H1 (cell line): ENCODE measurements at regions not wholly inside any gene's neighbourhood (a gene's known extent, or its start where the extent isn't known, plus 50 kb on each side); places are given as distances from the start of the nearest gene placed in this dataset.

Source experiments
- CTCF ChIA-PET: fragments of 300-600 bp; sonication (Branson Sonifier 250); formaldehyde crosslinking; loops from one replicate; lab custom pipeline; 2021; ENCODE audit not compliant: partially characterized antibody; lab: Charles Lee
- POLR2A ChIA-PET: fragments of 300-600 bp; sonication (Branson Sonifier 250); formaldehyde crosslinking; loops from one replicate; lab custom pipeline; 2021; ENCODE audit warnings: inconsistent platforms; ENCODE audit not compliant: partially characterized antibody; lab: Charles Lee
- DNase-seq, 2 experiments: peaks; one replicate each; pipeline versions ENCODE4 v3.0.0 to v3.0.0-alpha.2; 2010 to 2022; ENCODE audit warnings: low spot score in 2 of 2, low read depth in 1 of 2, mixed read lengths in 1 of 2
- FAIRE-seq: peaks from 2 replicates; lab custom pipeline; 2011; peaks lifted over from hg19 to GRCh38; lab: Jason Lieb, UNC
- H2AFZ ChIP-seq: 2 replicates; pipeline ENCODE4 v1.8.1; 2012; ENCODE audit warnings: low read length, inconsistent platforms
- H2AK5ac ChIP-seq: 2 replicates; pipeline ENCODE4 v1.6.1; 2013; ENCODE audit warnings: low read depth, low read length
- H2BK120ac ChIP-seq: replicated peaks from 2 replicates; pipeline ENCODE3; 2013; ENCODE audit warnings: low read depth, low read length, inconsistent platforms
- H2BK12ac ChIP-seq: 2 replicates; pipeline ENCODE4 v1.6.1; 2013; ENCODE audit warnings: low read depth, low read length
- H2BK15ac ChIP-seq: 2 replicates; pipeline ENCODE4 v1.6.1; 2013; ENCODE audit warnings: low read length
- H2BK20ac ChIP-seq: 2 replicates; pipeline ENCODE4 v1.6.1; 2013; ENCODE audit warnings: low read length
- H2BK5ac ChIP-seq: 2 replicates; pipeline ENCODE4 v1.6.1; 2013; ENCODE audit warnings: low read depth, low read length
- H3K14ac ChIP-seq: 2 replicates; pipeline ENCODE4 v1.6.1; 2013; ENCODE audit warnings: inconsistent platforms; ENCODE audit not compliant: insufficient read length
- H3K18ac ChIP-seq: 2 replicates; pipeline ENCODE4 v1.6.1; 2013; ENCODE audit warnings: low read length; ENCODE audit errors: extremely low read depth
- H3K23ac ChIP-seq: 2 replicates; pipeline ENCODE4 v1.6.1; 2013; ENCODE audit warnings: inconsistent platforms; ENCODE audit not compliant: insufficient read length
- H3K23me2 ChIP-seq: 2 replicates; pipeline ENCODE4 v1.6.1; 2013; ENCODE audit warnings: low read depth, low read length
- H3K27ac ChIP-seq: 2 replicates; pipeline ENCODE4 v1.6.1; 2011; ENCODE audit warnings: low read depth, low read length, inconsistent platforms
- H3K27me3 ChIP-seq, 4 experiments: replicated peaks in 1 of 4; 1 replicate in 1 of 4; 2 replicates in 3 of 4; pipeline versions ENCODE4 v1.6.1 to v1.8.1; 2011 to 2013; ENCODE audit warnings: low read length in 3 of 4, mild to moderate bottlenecking in 3 of 4, inconsistent platforms in 2 of 4, mixed read lengths in 2 of 4, moderate library complexity in 1 of 4; ENCODE audit not compliant: control insufficient read depth in 3 of 4, insufficient read depth in 3 of 4; ENCODE audit errors: extremely low read depth in 1 of 4
- H3K36me3 ChIP-seq, 4 experiments: 2 replicates each; pipeline versions ENCODE4 v1.6.1 to v1.8.1; 2011 to 2013; ENCODE audit warnings: mild to moderate bottlenecking in 4 of 4, low read length in 3 of 4, moderate library complexity in 2 of 4, control low read depth in 1 of 4, inconsistent platforms in 1 of 4; ENCODE audit not compliant: insufficient read depth in 4 of 4, control insufficient read depth in 2 of 4
- H3K4ac ChIP-seq: replicated peaks from 2 replicates; pipeline ENCODE3; 2013; ENCODE audit warnings: low read length, low read depth, mixed read lengths, inconsistent platforms; ENCODE audit not compliant: insufficient read length
- H3K4me1 ChIP-seq, 4 experiments: replicated peaks in 1 of 4; 1 replicate in 1 of 4; 2 replicates in 3 of 4; pipeline versions ENCODE4 v1.6.1 to v1.8.1; 2011 to 2013; ENCODE audit warnings: low read length in 3 of 4, inconsistent platforms in 2 of 4, mixed read lengths in 1 of 4; ENCODE audit not compliant: insufficient read depth in 4 of 4, control insufficient read depth in 3 of 4
- H3K4me2 ChIP-seq, 2 experiments: 2 replicates each; pipeline versions ENCODE4 v1.6.1 to v1.8.1; 2011 to 2013; ENCODE audit warnings: low read depth in 2 of 2, low read length in 2 of 2, control low read depth in 1 of 2, inconsistent platforms in 1 of 2, mild to moderate bottlenecking in 1 of 2; ENCODE audit not compliant: insufficient read depth in 1 of 2
- H3K4me3 ChIP-seq, 4 experiments: fragments of 200-600, 300-600 bp in 1 of 4; sonication (generic), shearing (Covaris generic), sonication (Bioruptor Twin) in 1 of 4; 2 replicates each; pipeline versions ENCODE4 v1.5.1 to v1.8.1; 2011 to 2016; ENCODE audit warnings: low read length in 4 of 4, low read depth in 3 of 4, control low read depth in 2 of 4, inconsistent platforms in 2 of 4, mild to moderate bottlenecking in 2 of 4, mixed read lengths in 1 of 4, moderate library complexity in 1 of 4; ENCODE audit not compliant: insufficient read depth in 2 of 4; ENCODE audit errors: extremely low read depth in 1 of 4
- H3K56ac ChIP-seq: replicated peaks from 2 replicates; pipeline ENCODE3; 2013; ENCODE audit warnings: low read depth, mild to moderate bottlenecking, mixed read lengths, low read length, inconsistent platforms; ENCODE audit not compliant: insufficient read length
- H3K79me1 ChIP-seq: 2 replicates; pipeline ENCODE4 v1.6.1; 2013; ENCODE audit warnings: low read depth, low read length, control low read depth
- H3K79me2 ChIP-seq, 2 experiments: 2 replicates each; pipeline versions ENCODE4 v1.6.1 to v1.8.1; 2012 to 2013; ENCODE audit warnings: low read length in 2 of 2, mild to moderate bottlenecking in 2 of 2, inconsistent platforms in 1 of 2; ENCODE audit not compliant: insufficient read depth in 2 of 2, control insufficient read depth in 1 of 2
- H3K9ac ChIP-seq, 4 experiments: replicated peaks in 1 of 4; 1 replicate in 1 of 4; 2 replicates in 3 of 4; pipeline versions ENCODE4 v1.6.1 to v1.8.1; 2011 to 2013; ENCODE audit warnings: low read depth in 3 of 4, low read length in 3 of 4, control low read depth in 2 of 4, mild to moderate bottlenecking in 2 of 4, moderate library complexity in 2 of 4, inconsistent platforms in 1 of 4; ENCODE audit errors: extremely low read depth in 1 of 4
- H3K9me3 ChIP-seq, 2 experiments: 2 replicates each; pipeline versions ENCODE4 v1.6.1 to v1.8.1; 2012 to 2013; ENCODE audit warnings: mild to moderate bottlenecking in 2 of 2, moderate library complexity in 2 of 2, control low read depth in 1 of 2, inconsistent platforms in 1 of 2, low read depth in 1 of 2, low read length in 1 of 2, mixed read lengths in 1 of 2; ENCODE audit not compliant: insufficient read depth in 2 of 2
- H4K20me1 ChIP-seq, 2 experiments: replicated peaks in 1 of 2; 2 replicates each; pipeline versions ENCODE3 to v1.8.1; 2011 to 2013; ENCODE audit warnings: inconsistent platforms in 2 of 2, low read length in 2 of 2, mild to moderate bottlenecking in 1 of 2; ENCODE audit not compliant: insufficient read depth in 2 of 2, control insufficient read depth in 1 of 2
- H4K5ac ChIP-seq: 2 replicates; pipeline ENCODE4 v1.6.1; 2013; ENCODE audit warnings: low read length, low read depth, mixed read lengths, inconsistent platforms; ENCODE audit not compliant: insufficient read length
- H4K8ac ChIP-seq: 2 replicates; pipeline ENCODE4 v1.8.0; 2013; ENCODE audit warnings: mild to moderate bottlenecking, moderate library complexity, low read length, inconsistent platforms; ENCODE audit not compliant: insufficient read depth; ENCODE audit errors: extremely low read depth
- H4K91ac ChIP-seq: replicated peaks from 2 replicates; pipeline ENCODE3; 2013; ENCODE audit warnings: low read length, mixed read lengths, inconsistent platforms; ENCODE audit not compliant: insufficient read length
- ASH2L ChIP-seq: fragments of 200-600, 300-600 bp; sonication (generic); IDR thresholded peaks from one replicate; pipeline ENCODE4 v1.7.1; 2017; ENCODE audit warnings: low read length
- ATF2 ChIP-seq: IDR thresholded peaks from 2 replicates; pipeline ENCODE4 v1.6.1; 2012; ENCODE audit warnings: low read length, inconsistent platforms
- ATF3 ChIP-seq: IDR thresholded peaks from 2 replicates; pipeline ENCODE4 v1.6.1; 2011; ENCODE audit warnings: low read depth, mild to moderate bottlenecking, low read length; ENCODE audit not compliant: insufficient read depth
- CHD1 ChIP-seq: IDR thresholded peaks from 2 replicates; pipeline ENCODE4 v1.6.1; 2012; ENCODE audit warnings: low read depth, low read length, improper control_type of control experiment
- CREB1 ChIP-seq: IDR thresholded peaks from 2 replicates; pipeline ENCODE4 v1.6.1; 2012; ENCODE audit warnings: inconsistent platforms
- E2F6 ChIP-seq: IDR thresholded peaks from 2 replicates; pipeline ENCODE4 v1.6.1; 2012; ENCODE audit warnings: inconsistent platforms
- HDAC2 ChIP-seq, 2 experiments: fragments of 300-600 bp in 1 of 2; sonication (generic) in 1 of 2; IDR thresholded peaks; 2 replicates each; pipeline ENCODE4 v1.6.1; 2011 to 2012; ENCODE audit warnings: low read depth in 2 of 2, low read length in 2 of 2, mild to moderate bottlenecking in 2 of 2, moderate library complexity in 2 of 2, borderline replicate concordance in 1 of 2, inconsistent platforms in 1 of 2
- RFX5 ChIP-seq: IDR thresholded peaks from 2 replicates; pipeline ENCODE4 v1.6.1; 2011; ENCODE audit warnings: low read depth, low read length, improper control_type of control experiment, borderline replicate concordance
- RNF2 ChIP-seq: fragments of 200-900, 300-1000 bp; sonication (generic); IDR thresholded peaks from 2 replicates; pipeline ENCODE4 v1.7.1; 2016; ENCODE audit warnings: borderline replicate concordance, low read depth, mild to moderate bottlenecking, antibody characterized with exemption, low read length; ENCODE audit not compliant: poor library complexity, severe bottlenecking; ENCODE audit errors: missing control alignments
- SIRT6 ChIP-seq: IDR thresholded peaks from one replicate; pipeline ENCODE4 v1.7.1; 2012; ENCODE audit warnings: low read length, inconsistent platforms
- TCF12 ChIP-seq: IDR thresholded peaks from 2 replicates; pipeline ENCODE4 v1.6.1; 2011; ENCODE audit warnings: low read depth, mild to moderate bottlenecking, low read length
- WGBS, 2 experiments: shearing (Covaris generic) in 1 of 2; methylation state at CpG; one replicate each; pipeline versions ENCODE4 v1.1.6 to v1.1.7; 2013 to 2015; ENCODE audit warnings: low lambda C conversion rate in 2 of 2, mixed read lengths in 2 of 2, inconsistent platforms in 1 of 2, low coverage in 1 of 2, missing lambda C conversion rate in 1 of 2; ENCODE audit not compliant: insufficient replicate concordance in 2 of 2, insufficient coverage in 1 of 2, insufficient read length in 1 of 2; ENCODE audit errors: extremely low coverage in 1 of 2, missing lambda C conversion rate in 1 of 2; 5-methylcytosine and 5-hydroxymethylcytosine counted together

GRCh38 chr4:97215409-97215941, 927.8 kb downstream of the STPG2 start:
- Histone ChIP-seq H3K4me1 (no peaks in the 10 kb centered on the region), H3K36me3 (no peaks in the 10 kb centered on the region), H4K8ac (no peak overlapping the region), H2BK12ac (no peak overlapping the region), H2BK20ac (no peak overlapping the region), H2BK120ac (no peak overlapping the region), H4K5ac (peak overlapping the region; percentile 33), H3K56ac (no peak overlapping the region), H2BK15ac (no peak overlapping the region), H3K27me3 (no peaks in the 10 kb centered on the region), H3K9me3 (no peaks in the 10 kb centered on the region), H3K4me2 (no peak overlapping the region), H3K23ac (no peak overlapping the region), H3K23me2 (no peaks in the 10 kb centered on the region), H3K4me3 (no peak overlapping the region), H2BK5ac (no peak overlapping the region), H3K18ac (no peak overlapping the region), H3K79me2 (no peaks in the 10 kb centered on the region), H4K20me1 (no peaks in the 10 kb centered on the region), H2AFZ (no peak overlapping the region), H3K79me1 (no peaks in the 10 kb centered on the region), H3K27ac (no peak overlapping the region), H2AK5ac (no peak overlapping the region), H4K91ac (no peak overlapping the region), H3K14ac (no peak overlapping the region), H3K4ac (no peak overlapping the region), H3K9ac (no peak overlapping the region)
- CTCF ChIA-PET, result no interaction called here
- 97% methylated on average over 5 of the region's 5 CpGs; no CpG with 5 or more reads in 1 of the 2 experiments for WGBS, 2 experiments
- FAIRE-seq (no peak), DNase-seq (no peak)
- POLR2A ChIA-PET, result no interaction called here
- TF ChIP-seq HDAC2 (IDR thresholded peaks at IDR 0.05; ENCODE audit: borderline replicate concordance in 1 of 2, low read depth in 2 of 2, low read length in 2 of 2) (no peak), E2F6 (no peak), CREB1 (no peak), SIRT6 (no peak), ATF3 (no peak), TCF12 (no peak), ASH2L (no peak), RNF2 (no peak), RFX5 (no peak), CHD1 (no peak), ATF2 (no peak)
